NCI-H2081 (cell line): ENCODE measurements at regions not wholly inside any gene's neighbourhood (a gene's known extent, or its start where the extent isn't known, plus 50 kb on each side); places are given as distances from the start of the nearest gene placed in this dataset.
"Not testable (repeated sequence)": the region's sequence is repeated elsewhere in the genome, so short reads cannot be mapped to it uniquely, and the experiment has no call there.

Experiments used
- DNase-seq, 2 experiments: peaks; one replicate each; lab custom pipeline; 2025; lab: John Stamatoyannopoulos, UW

DNA sequence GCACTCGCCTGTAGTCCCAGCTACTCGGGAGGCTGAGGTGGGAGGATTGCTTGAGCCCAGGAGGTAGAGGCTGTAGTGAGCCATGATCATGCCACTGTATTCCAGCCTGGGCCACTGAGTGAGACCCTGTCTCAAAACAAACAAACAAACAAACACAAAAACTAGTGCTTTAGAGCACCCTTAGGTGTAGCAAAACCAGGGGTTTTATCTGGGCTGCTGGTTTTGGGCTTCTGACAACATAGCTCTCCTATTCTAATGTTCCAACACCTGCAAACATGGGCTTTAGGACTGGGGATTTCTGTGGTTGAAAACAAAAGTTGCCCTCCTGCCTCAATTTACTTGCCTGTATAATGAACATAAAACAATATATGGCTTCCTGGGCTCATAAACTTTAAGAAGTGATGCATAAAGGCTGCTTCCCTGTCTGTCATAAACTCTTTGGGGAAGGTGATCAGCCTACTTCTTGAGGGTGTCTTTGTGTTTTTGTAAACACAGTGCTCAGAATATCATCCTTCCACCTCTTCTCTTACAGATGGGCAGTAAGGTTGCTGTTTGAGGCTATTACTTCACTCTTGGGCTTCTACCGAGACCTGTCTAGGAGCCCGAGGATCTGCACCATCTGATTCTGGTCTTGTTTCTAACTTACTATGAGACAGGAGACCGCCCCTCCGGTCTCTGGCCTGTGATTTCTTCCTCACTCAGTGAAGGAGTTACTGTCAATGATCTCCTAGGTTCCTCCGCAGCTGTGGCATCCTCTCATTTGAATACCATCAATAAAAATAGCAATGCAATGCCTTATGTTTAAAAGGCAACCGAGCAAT lies 246.5 kb downstream of the MYCN start:
- no peak for DNase-seq

- no peak for DNase-seq
Measured at GRCh38 chr2:16185801-16186272, 245.5 kb downstream of the MYCN start.

- DNase-seq: no peak
Measured at GRCh38 chr2:16184945-16185660, 244.8 kb downstream of the MYCN start.

DNA sequence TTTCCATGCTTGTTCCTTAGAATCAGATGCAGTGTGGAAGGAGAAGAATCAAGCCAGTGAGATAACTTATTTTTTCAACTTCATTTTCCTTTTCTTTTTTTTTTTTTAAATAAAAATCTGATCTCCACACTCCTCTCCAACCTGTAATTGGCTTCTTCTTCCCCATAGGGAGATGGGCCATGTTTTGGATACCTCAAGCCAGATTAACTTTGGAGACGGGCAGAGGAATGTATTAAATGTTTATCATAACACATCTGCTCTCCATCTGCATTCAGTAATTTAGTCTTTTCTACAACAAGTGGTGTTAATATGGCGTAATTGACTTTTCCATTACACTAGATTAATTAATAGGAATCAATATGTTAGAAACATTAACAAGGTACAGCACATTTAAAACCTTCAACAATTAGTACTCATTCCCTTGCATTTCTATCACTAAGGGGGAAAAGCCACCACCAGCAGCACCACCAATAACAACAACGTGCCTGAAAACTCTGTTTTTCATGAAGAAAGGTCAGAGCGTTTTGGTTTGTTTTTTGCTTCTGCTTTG lies 244.1 kb downstream of the MYCN start:
- no peak for DNase-seq

DNA sequence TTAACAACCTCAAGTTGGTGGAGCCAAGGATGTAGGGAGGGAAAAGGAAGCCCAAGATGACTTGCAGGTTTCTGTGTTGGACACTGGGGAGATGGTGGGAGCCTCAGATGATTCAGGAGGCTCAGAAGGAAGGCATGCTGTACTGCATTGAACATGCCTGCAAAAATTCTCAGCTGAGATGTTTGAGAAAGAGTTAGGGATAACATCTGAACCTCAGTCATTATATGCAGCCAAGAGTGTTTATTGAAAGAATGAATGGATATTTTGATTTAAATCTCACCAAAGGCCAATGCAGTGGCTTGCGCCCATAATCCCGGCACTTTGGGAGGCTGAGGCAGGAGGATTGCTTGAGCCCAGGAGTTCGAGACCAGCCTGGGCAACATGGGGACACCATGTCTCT lies 243.0 kb downstream of the MYCN start:
- DNase-seq: no peak

DNA sequence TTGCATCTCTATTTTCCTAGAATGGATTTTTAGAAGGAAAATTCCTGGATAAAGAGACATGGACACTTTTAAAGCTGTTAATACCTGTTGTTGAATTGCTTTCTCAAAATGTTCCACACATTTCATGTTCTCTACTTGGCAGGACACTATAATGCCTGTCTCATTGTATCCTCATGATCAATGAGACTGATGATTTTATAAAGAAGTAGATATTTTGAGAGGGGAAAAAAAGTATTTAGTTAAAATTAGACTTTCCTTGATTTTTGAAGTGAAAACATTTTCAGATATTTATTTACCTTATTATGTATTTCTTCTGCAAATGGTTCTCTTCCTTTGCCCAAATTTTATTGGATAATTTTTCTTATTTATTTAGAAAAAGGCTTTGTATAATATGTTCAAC lies 242.5 kb downstream of the MYCN start:
- DNase-seq: no peak

DNA sequence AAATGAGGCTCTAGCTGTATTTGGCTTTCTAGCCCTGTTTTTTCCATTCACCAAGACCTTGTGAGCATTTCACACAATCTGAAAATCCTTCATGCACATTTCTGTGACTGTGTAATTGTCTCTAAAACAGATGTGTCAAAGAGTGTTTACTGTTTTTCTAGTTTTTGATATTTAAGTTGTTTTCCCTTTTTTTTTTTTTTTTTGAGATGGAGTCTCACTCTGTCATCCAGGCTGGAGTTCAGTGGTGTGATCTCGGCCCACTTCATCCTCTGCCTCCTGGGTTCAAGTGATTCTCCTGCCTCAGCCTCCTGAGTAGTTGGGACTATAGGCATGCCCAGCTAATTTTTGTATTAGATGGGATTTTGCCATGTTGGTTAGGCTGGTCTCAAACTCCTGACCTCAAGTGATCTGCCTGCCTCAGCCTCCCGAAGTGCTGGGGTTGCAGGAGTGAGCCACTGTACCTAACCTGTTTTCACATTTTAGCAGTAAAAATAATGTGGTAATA lies 242.0 kb downstream of the MYCN start:
- DNase-seq: not testable (repeated sequence)

DNA sequence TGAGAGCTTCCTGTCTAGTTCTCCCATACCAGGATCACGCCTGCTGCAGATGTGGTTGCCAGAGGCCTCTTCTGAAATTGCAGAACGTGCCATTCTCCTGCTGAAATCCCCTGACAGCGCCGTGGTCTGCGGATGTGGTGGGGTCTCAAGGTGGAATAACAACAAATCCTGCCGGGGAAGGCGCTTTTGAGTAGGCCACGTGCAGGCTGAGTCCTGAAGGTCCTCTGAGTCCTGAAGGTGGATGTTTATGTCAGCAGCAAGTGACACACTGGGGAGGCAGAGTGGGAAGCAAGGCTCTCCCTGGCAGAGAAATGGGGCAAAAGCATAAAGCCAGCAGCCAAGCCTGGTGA lies 241.4 kb downstream of the MYCN start:
- DNase-seq: no peak

GRCh38 chr2:16181062-16181740 lies 240.9 kb downstream of the MYCN start:
- DNase-seq: no peak

DNA sequence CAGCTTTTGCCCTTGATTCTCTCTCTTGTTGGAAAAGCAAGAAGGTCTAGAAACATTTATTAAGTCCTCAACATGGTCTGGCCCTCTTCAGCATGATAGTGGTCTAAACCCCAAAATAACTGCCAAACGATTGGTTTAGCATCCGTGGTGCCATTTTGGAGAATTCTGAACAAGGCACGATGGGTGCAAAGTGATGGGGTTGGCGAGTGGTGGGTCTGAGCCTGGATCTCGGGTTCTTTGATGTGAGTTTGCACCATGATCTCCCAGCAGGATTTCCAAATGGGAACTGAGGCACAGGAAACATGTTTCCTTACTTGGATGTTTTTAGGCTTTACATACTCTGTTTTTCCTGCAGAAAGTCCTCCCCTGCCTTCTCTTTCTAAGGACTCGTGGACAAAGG lies 240.3 kb downstream of the MYCN start:
- DNase-seq: no peak

- no peak for DNase-seq
Measured at GRCh38 chr2:16179701-16180416, 239.5 kb downstream of the MYCN start.

GRCh38 chr2:16178551-16179130 lies 238.3 kb downstream of the MYCN start:
- DNase-seq: no peak

- no peak for DNase-seq
Measured at GRCh38 chr2:16177671-16178180, 237.4 kb downstream of the MYCN start.

- no peak for DNase-seq
Measured at GRCh38 chr2:16176971-16177480, 236.7 kb downstream of the MYCN start.

- DNase-seq: no peak
Measured at GRCh38 chr2:16175247-16175825, 235.0 kb downstream of the MYCN start.

DNA sequence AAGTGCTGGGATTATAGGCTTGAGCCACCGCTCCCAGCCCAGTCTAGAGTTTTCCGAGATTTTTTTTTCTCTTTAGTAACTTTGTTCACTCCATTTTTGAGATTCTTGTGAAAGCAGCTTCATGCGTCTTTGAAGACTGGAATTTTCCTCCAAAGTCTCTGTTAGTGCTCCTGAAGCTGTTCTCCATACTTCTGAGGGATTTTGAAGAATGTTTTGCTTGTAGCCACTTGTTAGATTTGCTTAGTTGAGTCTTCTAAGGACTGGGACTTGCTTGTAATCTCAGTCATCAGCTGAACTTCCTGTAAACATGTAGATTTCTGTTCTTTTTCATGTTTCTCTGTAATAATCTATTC lies 234.3 kb downstream of the MYCN start:
- no peak for DNase-seq

- no peak for DNase-seq
Measured at GRCh38 chr2:16173893-16174692, 233.7 kb downstream of the MYCN start.

GRCh38 chr2:16172324-16173175 lies 232.2 kb downstream of the MYCN start:
- no peak for DNase-seq

DNA sequence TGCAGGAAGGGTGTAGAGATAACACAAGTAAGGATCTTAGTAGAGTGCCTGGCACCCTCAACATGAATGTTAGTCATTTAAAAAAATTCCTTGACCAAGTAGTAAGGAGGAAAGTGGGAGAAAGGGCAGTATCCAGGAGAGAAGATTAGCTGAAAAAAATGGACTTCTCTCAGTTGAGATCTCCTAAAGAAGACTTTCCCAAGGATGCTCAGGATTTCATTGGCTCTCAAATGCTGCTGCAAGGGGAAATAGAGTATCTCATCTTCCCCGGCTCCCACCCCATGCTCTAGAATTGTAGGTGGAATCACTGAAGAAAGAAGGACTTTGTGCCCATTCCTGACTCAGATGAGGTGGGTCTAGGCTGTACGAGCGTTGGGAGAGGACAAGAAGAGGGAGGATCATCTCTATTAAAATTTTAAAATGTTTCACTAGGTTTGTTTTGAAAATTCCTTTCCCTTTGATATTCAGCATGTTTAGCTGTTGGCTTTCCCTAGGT lies 231.1 kb downstream of the MYCN start:
- no peak for DNase-seq
